Panc1 (cell line): ENCODE measurements at regions not wholly inside any gene's neighbourhood (a gene's known extent, or its start where the extent isn't known, plus 50 kb on each side); places are given as distances from the start of the nearest gene placed in this dataset.

Source experiments
- ATAC-seq: fragments of 200-7000 bp; cut with Tn5 transposase; 2 replicates; pipeline ENCODE4 v1.9.1; 2020; ENCODE audit warnings: mild to moderate bottlenecking, moderate library complexity
- BruUV-seq: library from RNA; stranded (reverse); fragments of 400-500 nt; replicated peaks from 2 replicates; lab custom pipeline; 2021; lab: Mats Ljungman, UMichigan
- CTCF ChIA-PET: fragments of 300-600 bp; sonication (Branson Sonifier 250); formaldehyde crosslinking; loops from one replicate; lab custom pipeline; 2022; ENCODE audit warnings: antibody characterized with exemption; lab: Charles Lee
- POLR2A ChIA-PET: fragments of 300-600 bp; sonication (Branson Sonifier 250); formaldehyde crosslinking; loops from one replicate; lab custom pipeline; 2022; ENCODE audit warnings: antibody characterized with exemption; lab: Charles Lee
- DNase-seq: peaks from one replicate; pipeline ENCODE4 v3.0.0-alpha.2; 2010; ENCODE audit warnings: low read depth, low spot score
- H3K27ac ChIP-seq: 2 replicates; pipeline ENCODE4 v1.5.1; 2011; ENCODE audit warnings: mild to moderate bottlenecking, low read length, inconsistent platforms
- H3K27me3 ChIP-seq: fragments of 200-500 bp; sonication (Bioruptor generic); 2 replicates; pipeline ENCODE4 v1.6.0; 2014; ENCODE audit warnings: low read length, inconsistent platforms; ENCODE audit not compliant: control insufficient read depth, insufficient read depth
- H3K36me3 ChIP-seq: fragments of 200-500 bp; sonication (Bioruptor generic); 2 replicates; pipeline ENCODE4 v1.5.1; 2014; ENCODE audit warnings: inconsistent platforms, mild to moderate bottlenecking, low read length, moderate library complexity; ENCODE audit not compliant: control insufficient read depth, insufficient read depth
- H3K4me1 ChIP-seq: 2 replicates; pipeline ENCODE4 v1.5.1; 2011; ENCODE audit warnings: inconsistent platforms, mild to moderate bottlenecking, low read length, moderate library complexity; ENCODE audit not compliant: control insufficient read depth, insufficient read depth
- H3K4me3 ChIP-seq, 2 experiments: 2 replicates each; pipeline ENCODE4 v1.5.1; 2011 to 2012; ENCODE audit warnings: low read depth in 2 of 2, low read length in 2 of 2, mild to moderate bottlenecking in 2 of 2, inconsistent platforms in 1 of 2, moderate library complexity in 1 of 2
- H3K9me3 ChIP-seq: fragments of 200-500 bp; sonication (Bioruptor generic); 2 replicates; pipeline ENCODE4 v1.5.1; 2014; ENCODE audit warnings: low read depth, mild to moderate bottlenecking, inconsistent platforms, low read length, moderate library complexity; ENCODE audit not compliant: control insufficient read depth, insufficient read depth
- POLR2AphosphoS5 ChIP-seq: IDR thresholded peaks from 2 replicates; pipeline ENCODE4 v1.6.1; 2012; ENCODE audit warnings: mild to moderate bottlenecking, low read depth, low read length, moderate library complexity
- SIN3A ChIP-seq: IDR thresholded peaks from 2 replicates; pipeline ENCODE4 v1.6.1; 2012; ENCODE audit warnings: low read depth, mild to moderate bottlenecking, low read length, moderate library complexity, borderline replicate concordance; ENCODE audit not compliant: insufficient read depth
- TCF7L2 ChIP-seq: IDR thresholded peaks from 2 replicates; pipeline ENCODE4 v1.6.1; 2011; ENCODE audit warnings: mild to moderate bottlenecking, low read depth, low read length, inconsistent platforms
- in situ Hi-C: cut with HindIII; loops from 2 replicates; pipeline ENCODE4 v1.10.0; 2016; ENCODE audit warnings: low sequenced_read_pairs, low pct_unique_long_range_greater_than_20kb
- intact Hi-C: fragments of 100-400 bp; cut with micrococcal nuclease; formaldehyde crosslinking; loops from one replicate; pipeline ENCODE4 v1.10.0; 2022; ENCODE audit not compliant: unreplicated experiment
- TF ChIP-seq, protein P1 (sequence below), 2 experiments: IDR thresholded peaks; 2 replicates each; pipeline ENCODE4 v1.6.1; 2011 to 2012; ENCODE audit warnings: low read depth in 2 of 2, control low read depth in 1 of 2, low read length in 1 of 2, mild to moderate bottlenecking in 1 of 2, moderate library complexity in 1 of 2; ENCODE audit not compliant: insufficient read depth in 1 of 2
- TF ChIP-seq, protein P2 (sequence below): fragments of 450-650 bp; IDR thresholded peaks from 2 replicates; pipeline ENCODE4 v1.5.1; 2017; ENCODE audit warnings: mild to moderate bottlenecking

DNA sequence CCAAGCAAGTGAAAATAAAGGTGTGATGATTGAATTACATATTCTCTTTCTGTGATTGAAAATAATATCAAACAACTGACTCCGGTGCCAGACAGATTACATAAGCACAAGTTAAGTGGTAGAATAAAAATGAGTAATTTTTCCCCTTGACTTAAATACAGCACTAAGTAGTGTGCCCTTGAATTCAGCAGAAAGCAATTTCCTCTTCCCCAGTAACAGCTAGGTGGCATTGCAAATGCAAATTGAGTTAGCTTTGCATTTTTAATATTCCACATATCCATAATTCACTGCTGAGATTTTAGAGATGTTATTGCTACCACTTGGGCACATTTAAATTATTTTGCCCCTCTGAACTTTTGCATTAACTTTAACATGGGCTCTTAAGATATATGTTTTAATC is 89.8 kb upstream of the NPVF start:
- H3K27me3 ChIP-seq: 0 out of 2 replicates have a peak, but pooled peaks cover 2% of the 10 kb centered on the region
- ATAC-seq: no peak
- POLR2A ChIA-PET: no interaction called here
- H3K4me3 ChIP-seq: no peak overlapping the region
- TF ChIP-seq, protein P1, sequence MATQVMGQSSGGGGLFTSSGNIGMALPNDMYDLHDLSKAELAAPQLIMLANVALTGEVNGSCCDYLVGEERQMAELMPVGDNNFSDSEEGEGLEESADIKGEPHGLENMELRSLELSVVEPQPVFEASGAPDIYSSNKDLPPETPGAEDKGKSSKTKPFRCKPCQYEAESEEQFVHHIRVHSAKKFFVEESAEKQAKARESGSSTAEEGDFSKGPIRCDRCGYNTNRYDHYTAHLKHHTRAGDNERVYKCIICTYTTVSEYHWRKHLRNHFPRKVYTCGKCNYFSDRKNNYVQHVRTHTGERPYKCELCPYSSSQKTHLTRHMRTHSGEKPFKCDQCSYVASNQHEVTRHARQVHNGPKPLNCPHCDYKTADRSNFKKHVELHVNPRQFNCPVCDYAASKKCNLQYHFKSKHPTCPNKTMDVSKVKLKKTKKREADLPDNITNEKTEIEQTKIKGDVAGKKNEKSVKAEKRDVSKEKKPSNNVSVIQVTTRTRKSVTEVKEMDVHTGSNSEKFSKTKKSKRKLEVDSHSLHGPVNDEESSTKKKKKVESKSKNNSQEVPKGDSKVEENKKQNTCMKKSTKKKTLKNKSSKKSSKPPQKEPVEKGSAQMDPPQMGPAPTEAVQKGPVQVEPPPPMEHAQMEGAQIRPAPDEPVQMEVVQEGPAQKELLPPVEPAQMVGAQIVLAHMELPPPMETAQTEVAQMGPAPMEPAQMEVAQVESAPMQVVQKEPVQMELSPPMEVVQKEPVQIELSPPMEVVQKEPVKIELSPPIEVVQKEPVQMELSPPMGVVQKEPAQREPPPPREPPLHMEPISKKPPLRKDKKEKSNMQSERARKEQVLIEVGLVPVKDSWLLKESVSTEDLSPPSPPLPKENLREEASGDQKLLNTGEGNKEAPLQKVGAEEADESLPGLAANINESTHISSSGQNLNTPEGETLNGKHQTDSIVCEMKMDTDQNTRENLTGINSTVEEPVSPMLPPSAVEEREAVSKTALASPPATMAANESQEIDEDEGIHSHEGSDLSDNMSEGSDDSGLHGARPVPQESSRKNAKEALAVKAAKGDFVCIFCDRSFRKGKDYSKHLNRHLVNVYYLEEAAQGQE (IDR thresholded peaks at IDR 0.05; ENCODE audit: insufficient read depth in 1 of 2, low read depth in 2 of 2, low read length in 1 of 2): no peak
- TF ChIP-seq POLR2AphosphoS5 (no peak), TCF7L2 (no peak), SIN3A (no peak)
- TF ChIP-seq, protein P2, sequence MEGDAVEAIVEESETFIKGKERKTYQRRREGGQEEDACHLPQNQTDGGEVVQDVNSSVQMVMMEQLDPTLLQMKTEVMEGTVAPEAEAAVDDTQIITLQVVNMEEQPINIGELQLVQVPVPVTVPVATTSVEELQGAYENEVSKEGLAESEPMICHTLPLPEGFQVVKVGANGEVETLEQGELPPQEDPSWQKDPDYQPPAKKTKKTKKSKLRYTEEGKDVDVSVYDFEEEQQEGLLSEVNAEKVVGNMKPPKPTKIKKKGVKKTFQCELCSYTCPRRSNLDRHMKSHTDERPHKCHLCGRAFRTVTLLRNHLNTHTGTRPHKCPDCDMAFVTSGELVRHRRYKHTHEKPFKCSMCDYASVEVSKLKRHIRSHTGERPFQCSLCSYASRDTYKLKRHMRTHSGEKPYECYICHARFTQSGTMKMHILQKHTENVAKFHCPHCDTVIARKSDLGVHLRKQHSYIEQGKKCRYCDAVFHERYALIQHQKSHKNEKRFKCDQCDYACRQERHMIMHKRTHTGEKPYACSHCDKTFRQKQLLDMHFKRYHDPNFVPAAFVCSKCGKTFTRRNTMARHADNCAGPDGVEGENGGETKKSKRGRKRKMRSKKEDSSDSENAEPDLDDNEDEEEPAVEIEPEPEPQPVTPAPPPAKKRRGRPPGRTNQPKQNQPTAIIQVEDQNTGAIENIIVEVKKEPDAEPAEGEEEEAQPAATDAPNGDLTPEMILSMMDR: no peak; the same call in 1 of the 2 replicates
- no peaks in the 10 kb centered on the region for H3K4me1 ChIP-seq
- in situ Hi-C loops: no loop called here
- intact Hi-C loops: no loop called here
- DNase-seq: no peak
- H3K36me3 ChIP-seq: no peaks in the 10 kb centered on the region
- no TSS peak for BruUV-seq
- CTCF ChIA-PET: no interaction called here
- no peak overlapping the region for H3K27ac ChIP-seq
- H3K9me3 ChIP-seq: no peaks in the 10 kb centered on the region

DNA sequence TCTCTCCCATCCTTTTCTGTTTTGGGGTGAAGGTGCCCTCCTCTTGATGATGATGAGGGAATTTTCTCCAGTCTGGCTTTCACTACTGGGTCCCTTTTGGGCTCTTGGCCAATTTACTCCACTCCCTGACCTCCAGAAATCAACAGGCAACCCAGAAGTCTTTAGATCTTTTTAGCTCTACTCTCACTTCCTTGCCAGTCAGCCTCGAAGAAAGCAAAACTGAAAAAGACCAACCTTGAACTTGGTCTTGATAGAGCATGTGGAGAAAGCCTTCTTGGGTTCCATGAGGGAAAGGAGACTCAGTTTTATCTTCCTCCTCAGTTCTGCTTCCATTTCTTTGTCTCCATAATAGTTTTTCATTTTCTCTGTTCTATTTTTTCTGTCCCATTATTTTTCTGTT is 91.4 kb upstream of the NPVF start:
- ATAC-seq: no peak
- H3K9me3 ChIP-seq: no peaks in the 10 kb centered on the region
- peaks cover 5% of the 10 kb centered on the region; the same call in 1 of the 2 replicates for H3K27me3 ChIP-seq
- BruUV-seq: no TSS peak
- TF ChIP-seq POLR2AphosphoS5 (no peak), SIN3A (no peak), TCF7L2 (no peak)
- TF ChIP-seq, protein P2: no peak
- TF ChIP-seq, protein P1 (IDR thresholded peaks at IDR 0.05; ENCODE audit: insufficient read depth in 1 of 2, low read depth in 2 of 2, low read length in 1 of 2): no peak
- H3K36me3 ChIP-seq: no peaks in the 10 kb centered on the region
- no peak overlapping the region for H3K4me3 ChIP-seq
- no peaks in the 10 kb centered on the region for H3K4me1 ChIP-seq
- ChIA-PET CTCF (no interaction called here), POLR2A (no interaction called here)
- no peak for DNase-seq
- in situ Hi-C loops: no loop called here
- intact Hi-C loops: no loop called here
- no peak overlapping the region for H3K27ac ChIP-seq
